ENCODE measurements at regions not wholly inside any gene's neighbourhood (a gene's known extent, or its start where the extent isn't known, plus 50 kb on each side); places are given as distances from the start of the nearest gene placed in this dataset.

DNA sequence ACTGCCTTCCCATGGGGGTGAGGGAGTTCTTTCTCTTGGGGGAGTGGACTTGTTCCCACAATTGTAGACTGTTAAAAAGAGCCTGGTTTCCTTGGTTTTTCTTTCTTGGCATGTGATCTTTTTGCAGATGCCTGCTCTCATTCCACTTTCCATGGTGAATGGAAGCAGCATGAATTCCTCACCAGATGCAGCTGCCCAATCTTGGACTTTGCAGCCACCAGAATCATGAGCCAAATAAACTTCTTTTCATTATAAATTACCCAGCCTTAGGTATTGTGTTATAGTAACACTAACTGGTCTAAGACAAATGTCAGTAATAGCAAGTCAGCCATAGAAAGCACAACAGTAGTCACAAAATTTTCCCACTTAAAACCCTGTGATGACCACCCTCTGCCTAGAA, 260.5 kb upstream of the THBS1 start:
- DNase-seq = no peak
- H3K9me3 ChIP-seq (ENCODE audit: control extremely low read depth in 1 of 5, control insufficient read depth in 4 of 5, insufficient read depth in 2 of 5, low read depth in 1 of 5, low read length in 4 of 5) = peaks cover 0 to 10% (median 5%) of the 10 kb centered on the region in 5 experiments
- no peak overlapping the region for H3K4me3 ChIP-seq (ENCODE audit: control insufficient read depth in 1 of 7, extremely low read depth in 1 of 7, insufficient read depth in 4 of 7, low read depth in 2 of 7, low read length in 6 of 7)
- ChIA-PET POLR2A (no interaction called here), CTCF (no interaction called here)
- no peaks in the 10 kb centered on the region for H3K4me1 ChIP-seq (ENCODE audit: control extremely low read depth in 1 of 4, control insufficient read depth in 4 of 4, insufficient read depth in 4 of 4, low read length in 3 of 4)
- H3K27ac ChIP-seq (ENCODE audit: insufficient read depth in 1 of 2, low read depth in 1 of 2, low read length in 2 of 2, poor library complexity in 1 of 2, severe bottlenecking in 2 of 2) = no peak overlapping the region
- H3K36me3 ChIP-seq (ENCODE audit: control insufficient read depth in 4 of 4, insufficient read depth in 4 of 4, low read length in 3 of 4) = no peaks in the 10 kb centered on the region
- H3K27me3 ChIP-seq (replicated peaks in 2 of 5; ENCODE audit: control insufficient read depth in 4 of 5, insufficient read depth in 5 of 5, low read length in 4 of 5) = no peaks in the 10 kb centered on the region

DNA sequence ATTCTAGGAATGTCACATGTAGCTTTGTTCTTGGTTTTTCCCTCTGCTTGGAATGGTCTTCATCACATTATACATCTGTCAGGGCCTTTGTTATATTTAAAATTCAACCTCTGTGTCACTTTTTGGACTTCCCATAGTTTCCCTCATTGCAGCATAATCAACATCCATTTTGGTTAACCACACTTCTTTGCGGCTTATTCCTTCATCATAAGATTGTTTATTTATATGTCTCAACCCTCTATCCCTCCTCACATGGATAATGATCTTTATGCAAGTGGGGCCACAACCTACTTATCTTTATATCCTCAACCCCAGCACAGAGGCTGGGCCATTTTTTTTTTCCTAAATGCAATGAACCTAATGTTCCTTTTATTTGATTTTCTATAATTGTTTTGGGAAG, 260.0 kb upstream of the THBS1 start:
- Histone ChIP-seq H3K36me3 (ENCODE audit: control insufficient read depth in 4 of 4, insufficient read depth in 4 of 4, low read length in 3 of 4) (no peaks in the 10 kb centered on the region), H3K27ac (ENCODE audit: insufficient read depth in 1 of 2, low read depth in 1 of 2, low read length in 2 of 2, poor library complexity in 1 of 2, severe bottlenecking in 2 of 2) (no peak overlapping the region), H3K4me3 (ENCODE audit: control insufficient read depth in 1 of 7, extremely low read depth in 1 of 7, insufficient read depth in 4 of 7, low read depth in 2 of 7, low read length in 6 of 7) (no peak overlapping the region), H3K27me3 (replicated peaks in 2 of 5; ENCODE audit: control insufficient read depth in 4 of 5, insufficient read depth in 5 of 5, low read length in 4 of 5) (no peaks in the 10 kb centered on the region), H3K4me1 (ENCODE audit: control extremely low read depth in 1 of 4, control insufficient read depth in 4 of 4, insufficient read depth in 4 of 4, low read length in 3 of 4) (no peaks in the 10 kb centered on the region), H3K9me3 (ENCODE audit: control extremely low read depth in 1 of 5, control insufficient read depth in 4 of 5, insufficient read depth in 2 of 5, low read depth in 1 of 5, low read length in 4 of 5) (peaks cover 0 to 10% (median 5%) of the 10 kb centered on the region in 5 experiments)
- 100% methylated on average over 1 of the region's 1 CpG for WGBS (ENCODE audit: insufficient coverage)
- DNase-seq = no peak
- ChIA-PET POLR2A (no interaction called here), CTCF (no interaction called here)

DNA sequence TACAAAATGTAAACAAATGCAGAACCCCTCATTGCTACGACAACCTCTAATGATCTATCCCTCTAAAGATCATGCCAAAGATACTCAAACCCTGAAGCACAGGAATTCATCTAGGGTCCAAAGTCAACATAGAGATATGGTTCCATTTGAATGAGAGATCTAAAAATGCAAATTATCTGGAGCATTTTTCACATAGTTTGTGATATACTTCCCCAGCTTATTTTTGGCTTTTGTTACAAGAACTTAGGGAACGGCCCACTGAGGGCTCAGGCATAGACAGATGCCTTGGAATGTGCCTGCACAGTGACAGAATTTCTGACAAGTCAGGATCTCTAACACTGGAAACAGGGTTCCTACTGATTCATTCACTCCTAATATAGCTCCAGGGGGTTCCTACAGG, 258.9 kb upstream of the THBS1 start:
- 100% methylated on average over 1 of the region's 2 CpGs for WGBS (ENCODE audit: insufficient coverage)
- no peaks in the 10 kb centered on the region for H3K4me1 ChIP-seq (ENCODE audit: control extremely low read depth in 1 of 4, control insufficient read depth in 4 of 4, insufficient read depth in 4 of 4, low read length in 3 of 4)
- no peak overlapping the region for H3K4me3 ChIP-seq (ENCODE audit: control insufficient read depth in 1 of 7, extremely low read depth in 1 of 7, insufficient read depth in 4 of 7, low read depth in 2 of 7, low read length in 6 of 7)
- ChIA-PET POLR2A (no interaction called here), CTCF (no interaction called here)
- peaks cover 0 to 10% (median 5%) of the 10 kb centered on the region in 5 experiments for H3K9me3 ChIP-seq (ENCODE audit: control extremely low read depth in 1 of 5, control insufficient read depth in 4 of 5, insufficient read depth in 2 of 5, low read depth in 1 of 5, low read length in 4 of 5)
- H3K27ac ChIP-seq (ENCODE audit: insufficient read depth in 1 of 2, low read depth in 1 of 2, low read length in 2 of 2, poor library complexity in 1 of 2, severe bottlenecking in 2 of 2) = no peak overlapping the region
- DNase-seq = no peak
- no peaks in the 10 kb centered on the region for H3K27me3 ChIP-seq (replicated peaks in 2 of 5; ENCODE audit: control insufficient read depth in 4 of 5, insufficient read depth in 5 of 5, low read length in 4 of 5)
- no peaks in the 10 kb centered on the region for H3K36me3 ChIP-seq (ENCODE audit: control insufficient read depth in 4 of 4, insufficient read depth in 4 of 4, low read length in 3 of 4)

DNA sequence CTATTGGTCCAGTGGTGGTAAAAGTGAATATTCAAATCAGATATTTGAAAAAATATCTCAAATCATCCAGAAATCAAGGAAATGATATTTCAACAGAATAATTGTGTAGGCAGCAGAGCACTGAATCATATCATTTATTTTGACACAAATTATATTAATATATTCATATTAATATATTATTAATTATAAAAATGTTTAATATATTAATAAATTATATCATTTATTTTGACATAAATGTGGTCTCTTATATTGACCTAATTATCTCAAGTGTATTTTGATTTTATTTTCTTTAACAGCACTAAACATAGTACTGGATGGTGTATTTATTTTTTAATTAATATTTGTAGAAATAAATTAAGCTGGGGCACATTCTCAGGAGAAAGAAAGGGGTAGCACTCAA, 257.7 kb upstream of the THBS1 start:
- POLR2A ChIA-PET = no interaction called here
- DNase-seq = no peak
- H3K4me3 ChIP-seq (ENCODE audit: control insufficient read depth in 1 of 7, extremely low read depth in 1 of 7, insufficient read depth in 4 of 7, low read depth in 2 of 7, low read length in 6 of 7) = no peak overlapping the region
- H3K27ac ChIP-seq (ENCODE audit: insufficient read depth in 1 of 2, low read depth in 1 of 2, low read length in 2 of 2, poor library complexity in 1 of 2, severe bottlenecking in 2 of 2) = no peak overlapping the region
- CTCF ChIA-PET = no interaction called here
- H3K36me3 ChIP-seq (ENCODE audit: control insufficient read depth in 4 of 4, insufficient read depth in 4 of 4, low read length in 3 of 4) = no peaks in the 10 kb centered on the region
- H3K4me1 ChIP-seq (ENCODE audit: control extremely low read depth in 1 of 4, control insufficient read depth in 4 of 4, insufficient read depth in 4 of 4, low read length in 3 of 4) = peaks cover 0 to 8% (median 0%) of the 10 kb centered on the region in 4 experiments
- no peaks in the 10 kb centered on the region for H3K27me3 ChIP-seq (replicated peaks in 2 of 5; ENCODE audit: control insufficient read depth in 4 of 5, insufficient read depth in 5 of 5, low read length in 4 of 5)
- peaks cover 0 to 10% (median 6%) of the 10 kb centered on the region in 5 experiments for H3K9me3 ChIP-seq (ENCODE audit: control extremely low read depth in 1 of 5, control insufficient read depth in 4 of 5, insufficient read depth in 2 of 5, low read depth in 1 of 5, low read length in 4 of 5)

DNA sequence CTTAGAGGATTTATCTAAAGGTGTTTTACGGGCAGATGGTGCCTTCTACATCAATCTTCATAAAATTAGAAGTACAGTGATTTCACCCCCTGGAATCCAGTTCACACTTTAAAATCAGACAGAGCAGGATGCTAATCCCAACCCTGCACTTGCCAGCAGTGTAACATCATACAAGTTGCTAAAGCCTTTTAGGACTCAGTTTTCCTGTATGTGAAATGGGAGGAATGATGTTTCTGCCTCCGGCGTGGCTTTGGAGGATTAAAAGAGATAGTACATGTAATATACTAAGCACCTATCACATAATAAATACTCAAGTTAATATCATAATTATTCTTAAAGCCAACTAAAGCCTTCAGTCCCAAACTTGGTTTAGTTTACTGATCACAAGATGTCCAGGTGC, 257.2 kb upstream of the THBS1 start:
- DNase-seq = no peak
- no peak overlapping the region for H3K27ac ChIP-seq (ENCODE audit: insufficient read depth in 1 of 2, low read depth in 1 of 2, low read length in 2 of 2, poor library complexity in 1 of 2, severe bottlenecking in 2 of 2)
- H3K4me3 ChIP-seq (ENCODE audit: control insufficient read depth in 1 of 7, extremely low read depth in 1 of 7, insufficient read depth in 4 of 7, low read depth in 2 of 7, low read length in 6 of 7) = no peak overlapping the region
- no peaks in the 10 kb centered on the region for H3K27me3 ChIP-seq (replicated peaks in 2 of 5; ENCODE audit: control insufficient read depth in 4 of 5, insufficient read depth in 5 of 5, low read length in 4 of 5)
- CTCF ChIA-PET = interaction anchor here (1.4 kb wide), 1 partner anchor 10 kb away, joined by 3 read pairs; no protein-coding TSS in a partner anchor
- H3K9me3 ChIP-seq (ENCODE audit: control extremely low read depth in 1 of 5, control insufficient read depth in 4 of 5, insufficient read depth in 2 of 5, low read depth in 1 of 5, low read length in 4 of 5) = peaks cover 0 to 10% (median 6%) of the 10 kb centered on the region in 5 experiments
- H3K36me3 ChIP-seq (ENCODE audit: control insufficient read depth in 4 of 4, insufficient read depth in 4 of 4, low read length in 3 of 4) = no peaks in the 10 kb centered on the region
- H3K4me1 ChIP-seq (ENCODE audit: control extremely low read depth in 1 of 4, control insufficient read depth in 4 of 4, insufficient read depth in 4 of 4, low read length in 3 of 4) = peaks cover 0 to 9% (median 0%) of the 10 kb centered on the region in 4 experiments
- POLR2A ChIA-PET = no interaction called here
- no CpG with 5 or more reads among the region's 3 CpGs for WGBS (ENCODE audit: insufficient coverage)

DNA sequence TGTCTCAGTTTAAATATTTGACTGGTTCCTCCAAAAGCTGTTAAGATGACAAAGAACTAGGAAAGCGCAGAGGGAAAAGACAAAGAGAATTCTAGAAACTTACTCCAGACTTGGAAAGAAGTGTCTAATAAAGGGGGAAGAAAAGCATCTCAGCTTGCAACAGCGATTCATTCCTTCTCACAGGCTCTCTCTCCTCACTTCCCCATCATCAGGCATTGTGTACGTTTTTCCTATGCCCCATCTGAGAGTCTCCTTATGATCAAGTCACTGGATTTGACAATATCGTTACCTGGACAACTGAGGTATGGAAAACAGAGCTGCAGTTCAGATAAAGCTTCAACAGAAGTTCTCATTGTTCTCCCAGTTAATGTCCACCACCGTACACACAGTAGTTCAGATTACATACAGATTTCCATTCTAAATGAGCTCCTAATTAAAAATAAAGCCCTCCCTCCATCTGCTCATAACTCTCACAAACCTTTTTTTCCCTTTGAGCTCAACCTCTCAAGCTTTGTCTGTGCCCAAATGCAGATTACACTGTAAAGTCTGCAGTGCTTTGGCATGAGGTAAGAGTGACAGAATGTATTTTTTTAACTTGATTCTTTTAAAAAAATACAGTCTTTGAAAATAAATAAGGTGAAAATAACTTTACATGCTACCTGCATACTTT, 254.4 kb upstream of the THBS1 start:
- Histone ChIP-seq H3K27me3 (replicated peaks in 2 of 5; ENCODE audit: control insufficient read depth in 4 of 5, insufficient read depth in 5 of 5, low read length in 4 of 5) (no peaks in the 10 kb centered on the region), H3K27ac (ENCODE audit: insufficient read depth in 1 of 2, low read depth in 1 of 2, low read length in 2 of 2, poor library complexity in 1 of 2, severe bottlenecking in 2 of 2) (no peak overlapping the region), H3K9me3 (ENCODE audit: control extremely low read depth in 1 of 5, control insufficient read depth in 4 of 5, insufficient read depth in 2 of 5, low read depth in 1 of 5, low read length in 4 of 5) (peaks cover 0 to 2% (median 0%) of the 10 kb centered on the region in 5 experiments), H3K36me3 (ENCODE audit: control insufficient read depth in 4 of 4, insufficient read depth in 4 of 4, low read length in 3 of 4) (no peaks in the 10 kb centered on the region), H3K4me3 (ENCODE audit: control insufficient read depth in 1 of 7, extremely low read depth in 1 of 7, insufficient read depth in 4 of 7, low read depth in 2 of 7, low read length in 6 of 7) (no peak overlapping the region), H3K4me1 (ENCODE audit: control extremely low read depth in 1 of 4, control insufficient read depth in 4 of 4, insufficient read depth in 4 of 4, low read length in 3 of 4) (peaks cover 0 to 9% (median 0%) of the 10 kb centered on the region in 4 experiments)
- POLR2A ChIA-PET = interaction anchor here (0.5 kb wide), 1 partner anchor 1507 kb away, joined by 3 read pairs; no protein-coding TSS in a partner anchor
- CTCF ChIA-PET = interaction anchor here (1.2 kb wide), 1 partner anchor 16 kb away, joined by 3 read pairs; no protein-coding TSS in a partner anchor
- no peak for DNase-seq
- WGBS (ENCODE audit: insufficient coverage) = 64% methylated on average over 4 of the region's 5 CpGs

DNA sequence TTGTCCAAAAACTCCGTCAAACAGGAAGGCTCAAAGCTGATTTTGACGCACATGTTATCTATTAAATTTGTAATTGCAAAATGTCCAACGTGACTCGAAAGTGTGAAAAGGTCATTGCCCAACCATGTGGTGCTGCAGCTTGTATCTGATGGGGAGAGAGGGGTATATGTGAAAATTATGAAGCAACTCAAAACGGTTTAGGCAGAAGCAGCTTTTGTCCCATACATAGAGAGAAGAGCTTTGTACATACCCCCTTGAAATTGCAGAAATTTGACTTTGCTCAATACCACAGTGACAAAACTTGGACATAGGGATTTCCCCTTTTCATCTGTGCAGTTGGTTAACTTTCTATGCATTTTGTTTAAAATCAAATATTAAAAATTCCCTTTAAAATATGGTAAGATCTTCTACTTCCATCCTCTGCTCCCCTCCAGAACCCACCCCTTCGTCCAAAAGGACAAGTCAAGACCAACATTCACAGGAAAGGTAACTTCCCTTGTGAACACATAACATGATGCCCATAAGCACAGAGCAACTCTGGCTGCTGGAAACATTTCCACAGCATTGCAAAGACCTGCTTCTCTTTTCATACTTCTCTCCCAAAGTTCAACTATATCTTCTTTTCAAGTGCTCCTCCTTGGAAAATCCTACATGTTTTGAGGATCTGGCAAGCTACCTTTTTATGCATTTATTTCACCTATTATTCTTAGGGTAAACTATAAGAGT, 253.7 kb upstream of the THBS1 start:
- H3K27ac ChIP-seq (ENCODE audit: insufficient read depth in 1 of 2, low read depth in 1 of 2, low read length in 2 of 2, poor library complexity in 1 of 2, severe bottlenecking in 2 of 2) = no peak overlapping the region
- H3K9me3 ChIP-seq (ENCODE audit: control extremely low read depth in 1 of 5, control insufficient read depth in 4 of 5, insufficient read depth in 2 of 5, low read depth in 1 of 5, low read length in 4 of 5) = peaks cover 0 to 2% (median 0%) of the 10 kb centered on the region in 5 experiments
- CTCF ChIA-PET = interaction anchor here (1.2 kb wide), 1 partner anchor 15 kb away, joined by 3 read pairs; no protein-coding TSS in a partner anchor
- DNase-seq = peak; percentile 2 to 16 (median 15)
- WGBS (ENCODE audit: insufficient coverage) = 98% methylated on average over 5 of the region's 6 CpGs
- H3K36me3 ChIP-seq (ENCODE audit: control insufficient read depth in 4 of 4, insufficient read depth in 4 of 4, low read length in 3 of 4) = no peaks in the 10 kb centered on the region
- H3K27me3 ChIP-seq (replicated peaks in 2 of 5; ENCODE audit: control insufficient read depth in 4 of 5, insufficient read depth in 5 of 5, low read length in 4 of 5) = no peaks in the 10 kb centered on the region
- peaks cover 0 to 9% (median 0%) of the 10 kb centered on the region in 4 experiments for H3K4me1 ChIP-seq (ENCODE audit: control extremely low read depth in 1 of 4, control insufficient read depth in 4 of 4, insufficient read depth in 4 of 4, low read length in 3 of 4)
- POLR2A ChIA-PET = interaction anchor here (0.5 kb wide), 1 partner anchor 1508 kb away, joined by 3 read pairs; no protein-coding TSS in a partner anchor
- H3K4me3 ChIP-seq (ENCODE audit: control insufficient read depth in 1 of 7, extremely low read depth in 1 of 7, insufficient read depth in 4 of 7, low read depth in 2 of 7, low read length in 6 of 7) = no peak overlapping the region
